SK-N-MC (cell line): ENCODE measurements at regions not wholly inside any gene's neighbourhood (a gene's known extent, or its start where the extent isn't known, plus 50 kb on each side); places are given as distances from the start of the nearest gene placed in this dataset.

Experiments
- EZH2 ChIP-seq: fragments of 200-600 bp; sonication (generic); IDR thresholded peaks from one replicate; pipeline ENCODE4 v1.6.1; 2017; ENCODE audit warnings: antibody characterized with exemption
- FOXP2 ChIP-seq: optimal IDR thresholded peaks from 2 replicates; pipeline ENCODE3; 2011; ENCODE audit warnings: mild to moderate bottlenecking, moderate library complexity; ENCODE audit not compliant: insufficient read depth; ENCODE audit errors: extremely low read length, control extremely low read depth
- POLR2AphosphoS5 ChIP-seq: IDR thresholded peaks from 2 replicates; pipeline ENCODE4 v1.6.1; 2012; ENCODE audit warnings: mild to moderate bottlenecking, low read depth, low read length, borderline replicate concordance

GRCh38 chr18:70429847-70430500, 141.1 kb downstream of the SOCS6 start:
- TF ChIP-seq POLR2AphosphoS5, result no peak
- TF ChIP-seq EZH2, result no peak
- no peak for TF ChIP-seq FOXP2
